Mesendoderm (in vitro differentiated cells): ENCODE measurements at regions not wholly inside any gene's neighbourhood (a gene's known extent, or its start where the extent isn't known, plus 50 kb on each side); places are given as distances from the start of the nearest gene placed in this dataset.

Experiments used
- DNase-seq: peaks from one replicate; pipeline ENCODE4 v3.0.0; 2013
- H2AK5ac ChIP-seq: 2 replicates; pipeline ENCODE4 v1.6.1; 2013; ENCODE audit warnings: low read length, inconsistent platforms
- H2BK120ac ChIP-seq: 2 replicates; pipeline ENCODE4 v1.6.1; 2013; ENCODE audit warnings: low read depth, mild to moderate bottlenecking, low read length, moderate library complexity, mixed read lengths
- H2BK15ac ChIP-seq: replicated peaks from 2 replicates; pipeline ENCODE4 v1.6.1; 2013; ENCODE audit warnings: low read depth, mild to moderate bottlenecking, moderate library complexity
- H2BK5ac ChIP-seq: 2 replicates; pipeline ENCODE4 v1.6.1; 2013; ENCODE audit warnings: low read length, inconsistent platforms
- H3K18ac ChIP-seq: 2 replicates; pipeline ENCODE4 v1.6.1; 2013; ENCODE audit warnings: mild to moderate bottlenecking, low read length, mixed read lengths
- H3K23ac ChIP-seq: one replicate; pipeline ENCODE4 v1.6.1; 2013; ENCODE audit warnings: low read length
- H3K27ac ChIP-seq: 2 replicates; pipeline ENCODE4 v1.5.1; 2013; ENCODE audit warnings: low read depth, mild to moderate bottlenecking, inconsistent platforms, low read length, moderate library complexity
- H3K27me3 ChIP-seq: 2 replicates; pipeline ENCODE4 v1.6.1; 2013; ENCODE audit warnings: low read length, control low read depth, mild to moderate bottlenecking, inconsistent platforms; ENCODE audit not compliant: insufficient read depth, poor library complexity
- H3K36me3 ChIP-seq: 2 replicates; pipeline ENCODE4 v1.6.1; 2013; ENCODE audit warnings: low read length, inconsistent platforms; ENCODE audit not compliant: control insufficient read depth, insufficient read depth
- H3K4ac ChIP-seq: one replicate; pipeline ENCODE4 v1.6.1; 2013; ENCODE audit warnings: low read depth, mild to moderate bottlenecking, low read length, moderate library complexity
- H3K4me1 ChIP-seq: 2 replicates; pipeline ENCODE4 v1.6.1; 2013; ENCODE audit warnings: low read depth, low read length, inconsistent platforms; ENCODE audit not compliant: control insufficient read depth
- H3K4me2 ChIP-seq: 2 replicates; pipeline ENCODE4 v1.6.1; 2013; ENCODE audit warnings: low read length
- H3K4me3 ChIP-seq: 2 replicates; pipeline ENCODE4 v1.5.1; 2013; ENCODE audit warnings: mild to moderate bottlenecking, low read length
- H3K56ac ChIP-seq: one replicate; pipeline ENCODE4 v1.6.1; 2013; ENCODE audit warnings: low read length
- H3K79me1 ChIP-seq: 2 replicates; pipeline ENCODE4 v1.6.1; 2013; ENCODE audit warnings: low read length, inconsistent platforms
- H3K79me2 ChIP-seq: 2 replicates; pipeline ENCODE4 v1.6.1; 2013; ENCODE audit warnings: mild to moderate bottlenecking, low read length; ENCODE audit not compliant: control insufficient read depth, insufficient read depth
- H3K9ac ChIP-seq: 2 replicates; pipeline ENCODE4 v1.6.1; 2013; ENCODE audit warnings: low read length, inconsistent platforms
- H4K5ac ChIP-seq: one replicate; pipeline ENCODE4 v1.6.1; 2013; ENCODE audit warnings: low read length
- H4K8ac ChIP-seq: one replicate; pipeline ENCODE4 v1.6.1; 2013; ENCODE audit warnings: low read depth, mild to moderate bottlenecking, control low read depth, low read length, moderate library complexity
- WGBS: extraction: QIAGEN DNeasy Blood & Tissue Kit; methylation state at CpG from one replicate; pipeline ENCODE4 v1.1.7; 2013; ENCODE audit warnings: low lambda C conversion rate, missing lambda C conversion rate; ENCODE audit not compliant: insufficient coverage; ENCODE audit errors: extremely low coverage; 5-methylcytosine and 5-hydroxymethylcytosine counted together

DNA sequence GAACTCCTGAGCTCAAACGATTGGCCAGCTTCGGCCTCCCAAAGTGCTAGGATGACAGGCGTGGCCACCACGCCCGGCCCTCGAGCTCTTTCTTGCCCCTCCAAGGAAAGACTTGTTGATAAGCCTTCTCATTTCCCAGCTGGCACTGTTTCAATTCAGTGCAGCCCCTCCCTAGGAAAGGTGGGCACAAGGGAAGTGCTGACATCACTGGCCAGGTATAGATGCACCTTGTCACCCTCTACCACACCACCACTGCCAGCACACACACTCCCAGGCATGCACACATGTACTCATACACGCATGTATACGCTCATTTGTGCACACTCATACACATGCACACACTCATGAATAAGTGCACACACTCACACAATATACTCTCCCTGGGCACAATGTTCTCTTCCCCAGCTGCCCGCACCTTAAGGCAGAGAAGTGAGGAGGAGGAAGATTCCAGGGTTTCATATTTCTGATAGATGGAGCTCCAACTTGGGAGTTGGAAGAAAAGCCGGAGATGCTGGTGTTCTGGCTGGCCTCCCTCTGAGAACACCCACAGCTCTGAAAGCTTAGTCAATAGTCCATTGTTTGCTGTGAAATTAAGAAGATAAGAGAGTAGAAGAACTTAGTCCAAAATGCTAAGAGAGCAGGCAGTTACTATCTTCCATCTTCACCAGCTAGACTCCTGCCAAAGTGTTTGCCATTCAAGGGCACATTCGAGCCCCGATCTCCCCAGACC is 196.7 kb downstream of the FOXO1 start:
- Histone ChIP-seq H3K4me3 (no peak overlapping the region), H4K5ac (no peak overlapping the region), H3K4me1 (peaks cover 5% of the 10 kb centered on the region), H3K27me3 (no peaks in the 10 kb centered on the region), H2BK120ac (no peak overlapping the region), H2BK5ac (no peak overlapping the region), H4K8ac (no peak overlapping the region), H3K4me2 (no peak overlapping the region), H3K79me1 (no peaks in the 10 kb centered on the region), H3K36me3 (no peaks in the 10 kb centered on the region), H3K27ac (no peak overlapping the region), H3K79me2 (no peaks in the 10 kb centered on the region), H3K18ac (no peak overlapping the region), H3K4ac (no peak overlapping the region), H3K56ac (peak overlapping the region; percentile 49), H3K23ac (no peak overlapping the region), H2AK5ac (peak overlapping the region; percentile 64), H2BK15ac (no peak overlapping the region), H3K9ac (no peak overlapping the region)
- DNase-seq, result peak; percentile 36
- WGBS, result no CpG with 5 or more reads among the region's 12 CpGs

DNA sequence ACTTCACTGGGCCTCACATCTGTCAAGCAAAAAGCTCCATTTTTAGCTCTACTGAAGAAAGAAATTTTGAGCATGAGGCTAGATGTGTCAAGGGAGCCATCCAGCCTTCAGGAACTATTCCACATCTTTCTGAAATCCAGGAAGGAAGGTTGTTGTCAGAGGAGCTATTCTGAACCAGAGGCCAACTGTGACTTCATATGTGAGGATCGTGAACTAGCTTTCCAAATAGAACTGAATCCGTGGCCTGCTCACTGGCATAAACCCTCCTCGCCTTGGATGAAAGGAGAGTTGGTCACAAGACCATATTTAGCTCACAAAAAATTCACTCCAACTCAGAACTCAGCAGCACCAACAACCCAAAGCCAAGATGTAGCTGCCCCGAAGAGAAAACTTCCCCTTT is 195.8 kb downstream of the FOXO1 start:
- no CpG with 5 or more reads among the region's 4 CpGs for WGBS
- H3K4ac ChIP-seq, result no peak overlapping the region

DNA sequence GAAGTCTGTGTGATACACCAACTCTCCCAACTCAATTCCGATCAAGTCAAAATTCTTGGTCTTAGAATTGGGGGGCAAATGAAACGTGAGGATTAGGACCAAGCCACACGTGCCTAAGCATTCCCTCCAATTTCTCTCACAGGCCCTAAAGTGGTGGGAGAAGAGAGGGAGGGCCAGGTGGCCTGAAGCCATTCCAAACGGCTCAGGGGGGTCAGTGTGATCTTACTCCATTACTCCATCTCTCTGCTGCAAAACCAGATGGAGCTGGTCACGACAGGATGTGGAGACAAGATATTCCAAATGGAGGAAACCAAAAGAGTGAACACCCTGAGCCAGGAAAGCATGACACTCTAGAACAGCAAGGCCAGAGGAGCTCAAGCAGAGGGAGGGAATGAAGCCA is 195.4 kb downstream of the FOXO1 start:
- H2BK120ac ChIP-seq, result no peak overlapping the region
- H3K4me3 ChIP-seq, result no peak overlapping the region
- H3K79me2 ChIP-seq, result no peaks in the 10 kb centered on the region
- H2BK5ac ChIP-seq, result peak overlapping the region; percentile 24
- no peak overlapping the region for H4K8ac ChIP-seq
- no peak overlapping the region for H2BK15ac ChIP-seq
- H4K5ac ChIP-seq, result no peak overlapping the region
- no peak overlapping the region for H3K56ac ChIP-seq
- no peaks in the 10 kb centered on the region for H3K36me3 ChIP-seq
- peak overlapping the region; percentile 69 for H2AK5ac ChIP-seq
- no peak overlapping the region for H3K9ac ChIP-seq
- H3K4me1 ChIP-seq, result peaks cover 5% of the 10 kb centered on the region
- H3K23ac ChIP-seq, result no peak overlapping the region
- DNase-seq, result no peak
- no peak overlapping the region for H3K4me2 ChIP-seq
- no peak overlapping the region for H3K4ac ChIP-seq
- no peak overlapping the region for H3K18ac ChIP-seq
- H3K79me1 ChIP-seq, result no peaks in the 10 kb centered on the region
- WGBS, result no CpG with 5 or more reads among the region's 5 CpGs
- no peak overlapping the region for H3K27ac ChIP-seq
- H3K27me3 ChIP-seq, result no peaks in the 10 kb centered on the region

More for the DNA sequence above, 195.8 kb downstream of the FOXO1 start:
- Histone ChIP-seq H2BK5ac (peak overlapping the region; percentile 67), H3K18ac (no peak overlapping the region), H3K27ac (no peak overlapping the region), H3K79me1 (no peaks in the 10 kb centered on the region), H3K4me2 (no peak overlapping the region), H3K9ac (no peak overlapping the region), H3K4me1 (peaks cover 5% of the 10 kb centered on the region), H3K27me3 (no peaks in the 10 kb centered on the region), H2BK120ac (no peak overlapping the region), H3K36me3 (no peaks in the 10 kb centered on the region), H3K56ac (no peak overlapping the region), H3K79me2 (no peaks in the 10 kb centered on the region), H3K4me3 (no peak overlapping the region), H3K23ac (no peak overlapping the region), H4K5ac (no peak overlapping the region), H2BK15ac (no peak overlapping the region), H4K8ac (no peak overlapping the region), H2AK5ac (peak overlapping the region; percentile 64)
- no peak for DNase-seq

DNA sequence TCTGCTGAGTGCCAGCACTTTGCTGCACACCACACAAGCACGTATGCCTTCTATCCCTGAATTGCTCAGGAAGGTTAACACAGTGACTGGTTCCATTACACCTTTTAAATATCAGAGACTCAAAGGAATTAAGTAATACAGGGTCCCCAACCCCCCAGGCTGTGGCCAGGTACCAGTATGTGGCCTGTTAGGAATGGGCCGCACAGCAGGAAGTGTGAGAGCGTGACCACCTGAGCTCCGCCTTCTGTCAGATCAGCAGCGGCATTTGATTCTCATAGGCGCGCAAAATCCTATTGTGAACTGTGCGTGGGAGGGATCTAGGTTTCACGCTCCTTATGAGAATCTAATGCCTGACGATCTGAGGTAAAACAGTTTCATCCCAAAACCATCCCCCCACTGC is 194.5 kb downstream of the FOXO1 start:
- Histone ChIP-seq H3K23ac (no peak overlapping the region), H4K5ac (no peak overlapping the region), H3K4ac (no peak overlapping the region), H3K9ac (no peak overlapping the region), H3K4me1 (peaks cover 5% of the 10 kb centered on the region), H2AK5ac (no peak overlapping the region), H3K27me3 (no peaks in the 10 kb centered on the region), H4K8ac (no peak overlapping the region), H3K18ac (no peak overlapping the region), H3K4me2 (no peak overlapping the region), H3K27ac (no peak overlapping the region), H2BK5ac (no peak overlapping the region), H3K36me3 (no peaks in the 10 kb centered on the region), H3K79me1 (no peaks in the 10 kb centered on the region), H2BK120ac (no peak overlapping the region), H2BK15ac (no peak overlapping the region), H3K4me3 (no peak overlapping the region), H3K56ac (no peak overlapping the region), H3K79me2 (no peaks in the 10 kb centered on the region)
- DNase-seq, result no peak
- no CpG with 5 or more reads among the region's 10 CpGs for WGBS

DNA sequence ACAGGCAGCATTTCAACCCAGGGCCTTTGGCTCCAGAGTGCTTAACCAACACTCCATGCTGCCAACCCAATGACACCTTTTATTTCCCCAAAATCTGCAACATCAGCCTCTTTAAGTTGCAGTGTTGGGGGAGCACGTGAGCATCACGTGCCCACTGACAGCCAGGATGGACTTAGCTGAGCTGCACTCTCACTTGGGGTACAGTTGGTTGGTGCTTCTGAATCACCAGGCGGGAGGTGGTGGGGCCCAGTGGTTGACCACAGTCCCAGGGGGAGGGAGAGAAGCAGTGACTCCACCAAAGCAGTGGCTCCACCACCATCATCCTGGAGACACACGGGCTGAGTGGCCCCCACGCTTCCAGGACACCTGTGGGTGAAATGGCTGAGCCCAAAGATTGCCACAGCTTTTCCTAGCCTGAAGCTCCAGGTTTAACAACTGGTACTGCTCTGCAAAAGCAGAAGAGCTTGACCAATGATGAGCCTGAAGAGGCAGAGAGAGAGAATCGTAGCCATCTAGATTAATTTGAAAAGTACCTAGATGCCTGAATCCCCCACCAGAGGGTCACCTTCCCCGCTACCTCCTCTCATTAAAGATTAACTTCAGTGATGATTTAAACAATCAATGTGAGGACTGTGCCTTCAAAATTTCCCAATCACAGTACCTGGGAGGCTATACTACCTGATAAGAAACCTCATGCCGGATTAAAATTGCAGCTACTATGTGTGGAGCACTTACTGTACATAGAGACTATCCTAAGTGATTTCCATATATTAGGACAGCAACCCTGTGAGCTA is 193.8 kb downstream of the FOXO1 start:
- no peak overlapping the region for H3K4me3 ChIP-seq
- H2AK5ac ChIP-seq, result no peak overlapping the region
- H4K8ac ChIP-seq, result no peak overlapping the region
- DNase-seq, result no peak
- no peak overlapping the region for H3K18ac ChIP-seq
- no peaks in the 10 kb centered on the region for H3K27me3 ChIP-seq
- no CpG with 5 or more reads among the region's 8 CpGs for WGBS
- no peaks in the 10 kb centered on the region for H3K79me2 ChIP-seq
- no peak overlapping the region for H3K9ac ChIP-seq
- no peak overlapping the region for H3K56ac ChIP-seq
- no peak overlapping the region for H2BK5ac ChIP-seq
- H3K23ac ChIP-seq, result no peak overlapping the region
- no peak overlapping the region for H2BK120ac ChIP-seq
- H3K27ac ChIP-seq, result no peak overlapping the region
- no peak overlapping the region for H3K4me2 ChIP-seq
- no peak overlapping the region for H4K5ac ChIP-seq
- H3K4ac ChIP-seq, result no peak overlapping the region
- H3K79me1 ChIP-seq, result no peaks in the 10 kb centered on the region
- H2BK15ac ChIP-seq, result no peak overlapping the region
- H3K4me1 ChIP-seq, result peaks cover 5% of the 10 kb centered on the region
- no peaks in the 10 kb centered on the region for H3K36me3 ChIP-seq
